ENCODE measurements at regions not wholly inside any gene's neighbourhood (a gene's known extent, or its start where the extent isn't known, plus 50 kb on each side); places are given as distances from the start of the nearest gene placed in this dataset.

DNA sequence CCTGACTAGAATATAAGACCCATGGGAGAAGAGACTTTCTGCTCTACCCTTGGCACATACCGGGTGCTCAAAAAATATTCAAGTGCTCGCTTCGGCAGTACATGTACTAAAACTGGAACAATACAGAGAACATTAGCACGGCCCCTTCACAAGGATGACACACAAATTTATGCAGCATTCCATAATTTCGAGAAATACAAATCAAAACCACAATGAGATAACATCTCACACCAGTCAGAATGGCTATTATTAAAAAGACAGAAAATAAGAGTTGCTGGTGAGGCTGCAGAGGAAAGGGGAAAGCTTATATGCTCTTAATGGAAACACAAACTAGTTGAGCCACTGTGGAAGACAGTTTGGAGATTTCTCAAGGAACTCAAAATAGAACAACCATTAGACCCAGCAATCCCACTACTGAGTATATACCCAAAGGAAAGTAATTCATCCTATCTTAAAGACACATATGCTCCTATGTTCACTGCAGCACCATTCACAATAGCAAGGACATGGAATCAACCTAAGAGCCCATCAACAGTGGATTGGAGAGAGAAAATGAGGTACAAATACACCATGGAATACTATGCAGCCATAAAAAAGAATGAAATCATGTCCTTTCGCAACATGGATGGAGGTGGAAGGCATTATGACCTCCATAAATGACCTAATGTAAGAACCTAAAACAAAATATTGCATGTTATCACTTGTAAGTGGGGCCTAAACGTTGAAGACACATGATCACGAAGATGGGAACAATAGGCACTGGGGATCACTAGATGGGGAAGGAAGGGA, 71.6 kb upstream of the CYP1B1 start:
- no peak overlapping the region for H3K4me3 ChIP-seq
- no peak for ATAC-seq
- H3K27ac ChIP-seq = peak overlapping the region in 3 of 4 donors; percentile 67 to 79 (median 69)
- TF ChIP-seq POLR2A (IDR thresholded peaks at IDR 0.05) (no peak), EP300 (IDR thresholded peaks at IDR 0.05) (no peak), POLR2AphosphoS5 (IDR thresholded peaks at IDR 0.05) (no peak)
- TF ChIP-seq, protein P1, sequence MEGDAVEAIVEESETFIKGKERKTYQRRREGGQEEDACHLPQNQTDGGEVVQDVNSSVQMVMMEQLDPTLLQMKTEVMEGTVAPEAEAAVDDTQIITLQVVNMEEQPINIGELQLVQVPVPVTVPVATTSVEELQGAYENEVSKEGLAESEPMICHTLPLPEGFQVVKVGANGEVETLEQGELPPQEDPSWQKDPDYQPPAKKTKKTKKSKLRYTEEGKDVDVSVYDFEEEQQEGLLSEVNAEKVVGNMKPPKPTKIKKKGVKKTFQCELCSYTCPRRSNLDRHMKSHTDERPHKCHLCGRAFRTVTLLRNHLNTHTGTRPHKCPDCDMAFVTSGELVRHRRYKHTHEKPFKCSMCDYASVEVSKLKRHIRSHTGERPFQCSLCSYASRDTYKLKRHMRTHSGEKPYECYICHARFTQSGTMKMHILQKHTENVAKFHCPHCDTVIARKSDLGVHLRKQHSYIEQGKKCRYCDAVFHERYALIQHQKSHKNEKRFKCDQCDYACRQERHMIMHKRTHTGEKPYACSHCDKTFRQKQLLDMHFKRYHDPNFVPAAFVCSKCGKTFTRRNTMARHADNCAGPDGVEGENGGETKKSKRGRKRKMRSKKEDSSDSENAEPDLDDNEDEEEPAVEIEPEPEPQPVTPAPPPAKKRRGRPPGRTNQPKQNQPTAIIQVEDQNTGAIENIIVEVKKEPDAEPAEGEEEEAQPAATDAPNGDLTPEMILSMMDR (IDR thresholded peaks at IDR 0.05) = no peak
- H3K9me3 ChIP-seq = peaks cover 0 to 7% (median 0%) of the 10 kb centered on the region in 3 donors
- WGBS, 2 donors (ENCODE audit: low coverage in 1 of 2) = 87 to 97% methylated on average over 4 to 7 of the region's 8 CpGs
- peaks cover 3 to 19% (median 7%) of the 10 kb centered on the region in 3 donors for H3K4me1 ChIP-seq
- no peaks in the 10 kb centered on the region for H3K27me3 ChIP-seq
- no peaks in the 10 kb centered on the region for H3K36me3 ChIP-seq

DNA sequence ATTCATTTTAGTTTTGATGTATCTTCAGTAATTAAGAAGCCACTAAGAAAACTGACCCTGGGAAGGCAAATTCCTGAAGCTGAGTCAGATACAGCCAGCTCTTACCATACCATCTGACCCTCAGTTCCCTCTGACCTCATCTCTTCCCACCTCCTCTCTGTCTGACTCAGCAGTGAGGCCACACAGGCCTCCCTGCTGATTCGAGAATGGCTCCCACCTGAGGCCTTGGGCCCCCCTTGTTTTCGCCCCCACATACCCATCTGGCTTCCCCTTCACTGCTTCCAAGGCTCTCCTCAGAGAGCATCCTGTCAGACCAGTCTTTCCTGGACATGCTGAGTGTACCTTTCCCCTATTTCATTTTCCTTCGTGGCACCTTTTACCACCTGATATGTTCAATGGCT, 71.0 kb upstream of the CYP1B1 start:
- Histone ChIP-seq H3K4me1 (peaks cover 3 to 19% (median 7%) of the 10 kb centered on the region in 3 donors), H3K27ac (peak overlapping the region; percentile 7 to 79 (median 68)), H3K9me3 (peaks cover 0 to 7% (median 0%) of the 10 kb centered on the region in 3 donors), H3K4me3 (no peak overlapping the region), H3K27me3 (no peaks in the 10 kb centered on the region), H3K36me3 (no peaks in the 10 kb centered on the region)
- 45 to 50% methylated on average over 3 of the region's 3 CpGs for WGBS, 2 donors (ENCODE audit: low coverage in 1 of 2)
- peak; percentile 64 for TF ChIP-seq POLR2AphosphoS5 (IDR thresholded peaks at IDR 0.05)
- TF ChIP-seq EP300 (IDR thresholded peaks at IDR 0.05) = no peak
- TF ChIP-seq, protein P1 (IDR thresholded peaks at IDR 0.05) = no peak
- peak; percentile 83 for ATAC-seq

DNA sequence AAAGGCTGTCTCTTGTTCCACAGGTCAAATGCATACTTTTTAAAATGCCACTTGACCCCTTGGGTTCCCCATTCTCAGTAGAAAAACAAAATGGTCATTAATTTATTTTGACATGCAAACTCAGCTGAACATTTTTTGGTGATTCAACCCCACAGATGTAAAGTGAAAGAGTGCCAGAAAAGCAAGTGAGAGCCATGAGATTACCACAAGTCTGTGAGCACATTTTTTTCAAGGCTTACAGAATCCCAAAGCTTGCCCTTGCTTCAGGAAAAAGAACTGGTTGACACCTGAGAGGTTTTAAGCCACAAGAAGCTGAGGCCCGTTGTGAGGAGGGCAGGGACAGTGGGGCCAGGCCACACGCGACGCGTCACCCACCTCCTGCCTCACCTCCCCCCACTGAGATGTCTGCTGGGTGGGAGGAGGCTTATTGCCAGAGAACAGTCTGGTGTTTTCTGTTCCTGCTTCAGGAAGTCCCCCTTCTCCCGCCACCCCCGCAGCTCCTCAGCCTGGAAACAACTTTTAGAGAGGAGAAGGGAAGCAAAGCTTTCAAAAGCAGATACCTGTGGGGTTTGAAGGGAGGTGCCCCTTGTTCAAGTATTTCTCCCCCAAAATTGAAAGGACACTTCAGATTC, 70.4 kb upstream of the CYP1B1 start:
- peak; percentile 63 for ATAC-seq
- TF ChIP-seq POLR2A (IDR thresholded peaks at IDR 0.05) (no peak), POLR2AphosphoS5 (IDR thresholded peaks at IDR 0.05) (peak; percentile 79)
- Histone ChIP-seq H3K9me3 (peaks cover 0 to 7% (median 0%) of the 10 kb centered on the region in 3 donors), H3K27me3 (no peaks in the 10 kb centered on the region), H3K36me3 (no peaks in the 10 kb centered on the region), H3K4me1 (peaks cover 3 to 19% (median 7%) of the 10 kb centered on the region in 3 donors), H3K27ac (peak overlapping the region; percentile 7 to 79 (median 68)), H3K4me3 (no peak overlapping the region)
- 20 to 30% methylated on average over 2 to 3 of the region's 7 CpGs for WGBS, 2 donors (ENCODE audit: low coverage in 1 of 2)

DNA sequence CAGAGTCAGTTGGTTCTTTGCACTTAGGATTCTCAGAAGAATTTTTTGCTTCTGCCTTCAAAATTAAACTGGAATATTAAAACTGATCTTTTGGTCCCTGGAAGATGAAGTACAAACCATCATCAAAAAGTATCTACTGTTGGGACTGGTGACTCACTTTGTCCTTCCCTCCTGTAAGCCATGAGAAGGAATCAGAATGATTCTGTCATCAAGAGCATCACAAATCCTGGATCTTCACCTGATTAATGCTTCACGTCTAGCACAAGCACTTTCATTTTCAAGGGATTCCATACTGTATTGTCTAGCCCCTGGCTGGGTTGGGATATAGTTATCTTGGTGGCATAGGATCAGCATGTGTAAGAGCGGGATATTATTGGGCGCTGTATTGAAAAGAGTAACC, 69.3 kb upstream of the CYP1B1 start:
- ATAC-seq = no peak
- peaks cover 0 to 7% (median 0%) of the 10 kb centered on the region in 3 donors for H3K9me3 ChIP-seq
- peak overlapping the region in 1 of 4 donors; percentile 69 for H3K27ac ChIP-seq
- H3K36me3 ChIP-seq = no peaks in the 10 kb centered on the region
- H3K27me3 ChIP-seq = no peaks in the 10 kb centered on the region
- WGBS, 2 donors (ENCODE audit: low coverage in 1 of 2) = 96 to 100% methylated on average over 3 of the region's 3 CpGs
- peaks cover 3 to 19% (median 7%) of the 10 kb centered on the region in 3 donors for H3K4me1 ChIP-seq
- H3K4me3 ChIP-seq = no peak overlapping the region
- no peak for TF ChIP-seq POLR2A (IDR thresholded peaks at IDR 0.05)
- no peak for TF ChIP-seq EP300 (IDR thresholded peaks at IDR 0.05)
- TF ChIP-seq POLR2AphosphoS5 (IDR thresholded peaks at IDR 0.05) = no peak
- TF ChIP-seq, protein P1 (IDR thresholded peaks at IDR 0.05) = no peak

DNA sequence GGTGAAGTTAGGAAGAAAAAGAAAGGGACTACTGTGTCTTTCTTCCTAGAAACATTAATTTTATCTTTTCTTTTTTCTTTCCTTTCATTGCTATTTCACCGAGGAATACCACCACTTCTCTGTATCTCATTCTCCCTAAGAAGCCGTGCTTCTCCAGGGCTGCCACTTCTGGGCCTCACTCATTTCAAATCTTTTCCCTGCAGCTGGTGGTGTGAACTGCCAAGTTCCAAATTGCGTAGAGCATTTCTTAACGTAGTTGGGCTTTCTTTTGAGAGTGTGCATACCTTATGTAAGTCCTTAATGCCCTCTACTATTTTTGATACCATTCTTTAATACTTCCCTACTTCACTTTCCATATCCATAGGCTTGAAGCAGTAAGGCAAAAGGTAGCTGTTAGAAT, 66.7 kb upstream of the CYP1B1 start:
- H3K4me3 ChIP-seq = no peak overlapping the region
- H3K9me3 ChIP-seq = peaks cover 0 to 7% (median 0%) of the 10 kb centered on the region in 3 donors
- H3K36me3 ChIP-seq = no peaks in the 10 kb centered on the region
- peaks cover 3 to 14% (median 7%) of the 10 kb centered on the region in 3 donors for H3K4me1 ChIP-seq
- WGBS, 2 donors (ENCODE audit: low coverage in 1 of 2) = 88 to 96% methylated on average over 4 of the region's 4 CpGs
- no peak for ATAC-seq
- H3K27ac ChIP-seq = no peak overlapping the region
- no peaks in the 10 kb centered on the region for H3K27me3 ChIP-seq
- TF ChIP-seq POLR2AphosphoS5 (IDR thresholded peaks at IDR 0.05) = no peak
- no peak for TF ChIP-seq POLR2A (IDR thresholded peaks at IDR 0.05)
- TF ChIP-seq, protein P1 (IDR thresholded peaks at IDR 0.05) = no peak
- TF ChIP-seq EP300 (IDR thresholded peaks at IDR 0.05) = no peak

Data from gastroesophageal sphincter (tissue), 4 donors.